H1 (cell line): ENCODE measurements at regions not wholly inside any gene's neighbourhood (a gene's known extent, or its start where the extent isn't known, plus 50 kb on each side); places are given as distances from the start of the nearest gene placed in this dataset.
A peak's percentile ranks its signal among the peaks of the same experiment; 100 is the strongest.

Source experiments
- CTCF ChIA-PET: fragments of 300-600 bp; sonication (Branson Sonifier 250); formaldehyde crosslinking; loops from one replicate; lab custom pipeline; 2021; ENCODE audit not compliant: partially characterized antibody; lab: Charles Lee
- POLR2A ChIA-PET: fragments of 300-600 bp; sonication (Branson Sonifier 250); formaldehyde crosslinking; loops from one replicate; lab custom pipeline; 2021; ENCODE audit warnings: inconsistent platforms; ENCODE audit not compliant: partially characterized antibody; lab: Charles Lee
- DNase-seq, 2 experiments: peaks; one replicate each; pipeline versions ENCODE4 v3.0.0 to v3.0.0-alpha.2; 2010 to 2022; ENCODE audit warnings: low spot score in 2 of 2, low read depth in 1 of 2, mixed read lengths in 1 of 2
- FAIRE-seq: peaks from 2 replicates; lab custom pipeline; 2011; peaks lifted over from hg19 to GRCh38; lab: Jason Lieb, UNC
- H2AFZ ChIP-seq: 2 replicates; pipeline ENCODE4 v1.8.1; 2012; ENCODE audit warnings: low read length, inconsistent platforms
- H2AK5ac ChIP-seq: 2 replicates; pipeline ENCODE4 v1.6.1; 2013; ENCODE audit warnings: low read depth, low read length
- H2BK120ac ChIP-seq: replicated peaks from 2 replicates; pipeline ENCODE3; 2013; ENCODE audit warnings: low read depth, low read length, inconsistent platforms
- H2BK12ac ChIP-seq: 2 replicates; pipeline ENCODE4 v1.6.1; 2013; ENCODE audit warnings: low read depth, low read length
- H2BK15ac ChIP-seq: 2 replicates; pipeline ENCODE4 v1.6.1; 2013; ENCODE audit warnings: low read length
- H2BK20ac ChIP-seq: 2 replicates; pipeline ENCODE4 v1.6.1; 2013; ENCODE audit warnings: low read length
- H2BK5ac ChIP-seq: 2 replicates; pipeline ENCODE4 v1.6.1; 2013; ENCODE audit warnings: low read depth, low read length
- H3K14ac ChIP-seq: 2 replicates; pipeline ENCODE4 v1.6.1; 2013; ENCODE audit warnings: inconsistent platforms; ENCODE audit not compliant: insufficient read length
- H3K18ac ChIP-seq: 2 replicates; pipeline ENCODE4 v1.6.1; 2013; ENCODE audit warnings: low read length; ENCODE audit errors: extremely low read depth
- H3K23ac ChIP-seq: 2 replicates; pipeline ENCODE4 v1.6.1; 2013; ENCODE audit warnings: inconsistent platforms; ENCODE audit not compliant: insufficient read length
- H3K23me2 ChIP-seq: 2 replicates; pipeline ENCODE4 v1.6.1; 2013; ENCODE audit warnings: low read depth, low read length
- H3K27ac ChIP-seq: 2 replicates; pipeline ENCODE4 v1.6.1; 2011; ENCODE audit warnings: low read depth, low read length, inconsistent platforms
- H3K27me3 ChIP-seq, 4 experiments: replicated peaks in 1 of 4; 1 replicate in 1 of 4; 2 replicates in 3 of 4; pipeline versions ENCODE4 v1.6.1 to v1.8.1; 2011 to 2013; ENCODE audit warnings: low read length in 3 of 4, mild to moderate bottlenecking in 3 of 4, inconsistent platforms in 2 of 4, mixed read lengths in 2 of 4, moderate library complexity in 1 of 4; ENCODE audit not compliant: control insufficient read depth in 3 of 4, insufficient read depth in 3 of 4; ENCODE audit errors: extremely low read depth in 1 of 4
- H3K36me3 ChIP-seq, 4 experiments: 2 replicates each; pipeline versions ENCODE4 v1.6.1 to v1.8.1; 2011 to 2013; ENCODE audit warnings: mild to moderate bottlenecking in 4 of 4, low read length in 3 of 4, moderate library complexity in 2 of 4, control low read depth in 1 of 4, inconsistent platforms in 1 of 4; ENCODE audit not compliant: insufficient read depth in 4 of 4, control insufficient read depth in 2 of 4
- H3K4ac ChIP-seq: replicated peaks from 2 replicates; pipeline ENCODE3; 2013; ENCODE audit warnings: low read length, low read depth, mixed read lengths, inconsistent platforms; ENCODE audit not compliant: insufficient read length
- H3K4me1 ChIP-seq, 4 experiments: replicated peaks in 1 of 4; 1 replicate in 1 of 4; 2 replicates in 3 of 4; pipeline versions ENCODE4 v1.6.1 to v1.8.1; 2011 to 2013; ENCODE audit warnings: low read length in 3 of 4, inconsistent platforms in 2 of 4, mixed read lengths in 1 of 4; ENCODE audit not compliant: insufficient read depth in 4 of 4, control insufficient read depth in 3 of 4
- H3K4me2 ChIP-seq, 2 experiments: 2 replicates each; pipeline versions ENCODE4 v1.6.1 to v1.8.1; 2011 to 2013; ENCODE audit warnings: low read depth in 2 of 2, low read length in 2 of 2, control low read depth in 1 of 2, inconsistent platforms in 1 of 2, mild to moderate bottlenecking in 1 of 2; ENCODE audit not compliant: insufficient read depth in 1 of 2
- H3K4me3 ChIP-seq, 4 experiments: fragments of 200-600, 300-600 bp in 1 of 4; sonication (generic), shearing (Covaris generic), sonication (Bioruptor Twin) in 1 of 4; 2 replicates each; pipeline versions ENCODE4 v1.5.1 to v1.8.1; 2011 to 2016; ENCODE audit warnings: low read length in 4 of 4, low read depth in 3 of 4, control low read depth in 2 of 4, inconsistent platforms in 2 of 4, mild to moderate bottlenecking in 2 of 4, mixed read lengths in 1 of 4, moderate library complexity in 1 of 4; ENCODE audit not compliant: insufficient read depth in 2 of 4; ENCODE audit errors: extremely low read depth in 1 of 4
- H3K56ac ChIP-seq: replicated peaks from 2 replicates; pipeline ENCODE3; 2013; ENCODE audit warnings: low read depth, mild to moderate bottlenecking, mixed read lengths, low read length, inconsistent platforms; ENCODE audit not compliant: insufficient read length
- H3K79me1 ChIP-seq: 2 replicates; pipeline ENCODE4 v1.6.1; 2013; ENCODE audit warnings: low read depth, low read length, control low read depth
- H3K79me2 ChIP-seq, 2 experiments: 2 replicates each; pipeline versions ENCODE4 v1.6.1 to v1.8.1; 2012 to 2013; ENCODE audit warnings: low read length in 2 of 2, mild to moderate bottlenecking in 2 of 2, inconsistent platforms in 1 of 2; ENCODE audit not compliant: insufficient read depth in 2 of 2, control insufficient read depth in 1 of 2
- H3K9ac ChIP-seq, 4 experiments: replicated peaks in 1 of 4; 1 replicate in 1 of 4; 2 replicates in 3 of 4; pipeline versions ENCODE4 v1.6.1 to v1.8.1; 2011 to 2013; ENCODE audit warnings: low read depth in 3 of 4, low read length in 3 of 4, control low read depth in 2 of 4, mild to moderate bottlenecking in 2 of 4, moderate library complexity in 2 of 4, inconsistent platforms in 1 of 4; ENCODE audit errors: extremely low read depth in 1 of 4
- H3K9me3 ChIP-seq, 2 experiments: 2 replicates each; pipeline versions ENCODE4 v1.6.1 to v1.8.1; 2012 to 2013; ENCODE audit warnings: mild to moderate bottlenecking in 2 of 2, moderate library complexity in 2 of 2, control low read depth in 1 of 2, inconsistent platforms in 1 of 2, low read depth in 1 of 2, low read length in 1 of 2, mixed read lengths in 1 of 2; ENCODE audit not compliant: insufficient read depth in 2 of 2
- H4K20me1 ChIP-seq, 2 experiments: replicated peaks in 1 of 2; 2 replicates each; pipeline versions ENCODE3 to v1.8.1; 2011 to 2013; ENCODE audit warnings: inconsistent platforms in 2 of 2, low read length in 2 of 2, mild to moderate bottlenecking in 1 of 2; ENCODE audit not compliant: insufficient read depth in 2 of 2, control insufficient read depth in 1 of 2
- H4K5ac ChIP-seq: 2 replicates; pipeline ENCODE4 v1.6.1; 2013; ENCODE audit warnings: low read length, low read depth, mixed read lengths, inconsistent platforms; ENCODE audit not compliant: insufficient read length
- H4K8ac ChIP-seq: 2 replicates; pipeline ENCODE4 v1.8.0; 2013; ENCODE audit warnings: mild to moderate bottlenecking, moderate library complexity, low read length, inconsistent platforms; ENCODE audit not compliant: insufficient read depth; ENCODE audit errors: extremely low read depth
- H4K91ac ChIP-seq: replicated peaks from 2 replicates; pipeline ENCODE3; 2013; ENCODE audit warnings: low read length, mixed read lengths, inconsistent platforms; ENCODE audit not compliant: insufficient read length
- ASH2L ChIP-seq: fragments of 200-600, 300-600 bp; sonication (generic); IDR thresholded peaks from one replicate; pipeline ENCODE4 v1.7.1; 2017; ENCODE audit warnings: low read length
- CBX5 ChIP-seq: fragments of 300-800, 300-1000 bp; sonication (generic); IDR thresholded peaks from 2 replicates; pipeline ENCODE4 v1.7.1; 2016; ENCODE audit warnings: antibody characterized with exemption, low read length, low read depth
- FOSL1 ChIP-seq: IDR thresholded peaks from 2 replicates; pipeline ENCODE4 v1.6.1; 2011; ENCODE audit warnings: mild to moderate bottlenecking, low read depth, low read length, moderate library complexity; ENCODE audit not compliant: insufficient read depth
- KDM1A ChIP-seq: fragments of 200-600, 300-600 bp; sonication (generic); IDR thresholded peaks from 2 replicates; pipeline ENCODE4 v1.7.1; 2016; ENCODE audit warnings: mild to moderate bottlenecking, low read length, borderline replicate concordance
- MAX ChIP-seq: IDR thresholded peaks from 2 replicates; pipeline ENCODE4 v1.6.1; 2012; ENCODE audit warnings: inconsistent platforms
- POU5F1 ChIP-seq: IDR thresholded peaks from 2 replicates; pipeline ENCODE4 v1.6.1; 2011; ENCODE audit warnings: low read depth, mild to moderate bottlenecking, low read length, moderate library complexity
- RBBP5 ChIP-seq: IDR thresholded peaks from 2 replicates; pipeline ENCODE4 v1.7.1; 2012; ENCODE audit warnings: low read depth, mild to moderate bottlenecking, inconsistent platforms, low read length, moderate library complexity, borderline replicate concordance
- WGBS, 2 experiments: shearing (Covaris generic) in 1 of 2; methylation state at CpG; one replicate each; pipeline versions ENCODE4 v1.1.6 to v1.1.7; 2013 to 2015; ENCODE audit warnings: low lambda C conversion rate in 2 of 2, mixed read lengths in 2 of 2, inconsistent platforms in 1 of 2, low coverage in 1 of 2, missing lambda C conversion rate in 1 of 2; ENCODE audit not compliant: insufficient replicate concordance in 2 of 2, insufficient coverage in 1 of 2, insufficient read length in 1 of 2; ENCODE audit errors: extremely low coverage in 1 of 2, missing lambda C conversion rate in 1 of 2; 5-methylcytosine and 5-hydroxymethylcytosine counted together

- no peak overlapping the region for H2AK5ac ChIP-seq
- no peak overlapping the region for H3K9ac ChIP-seq
- no peaks in the 10 kb centered on the region for H3K36me3 ChIP-seq
- H2BK20ac ChIP-seq: no peak overlapping the region
- no peaks in the 10 kb centered on the region for H3K79me2 ChIP-seq
- H3K23me2 ChIP-seq: no peaks in the 10 kb centered on the region
- no peak overlapping the region for H2BK120ac ChIP-seq
- no peak overlapping the region for H4K91ac ChIP-seq
- no peak overlapping the region for H3K56ac ChIP-seq
- H3K4ac ChIP-seq: no peak overlapping the region
- H3K23ac ChIP-seq: no peak overlapping the region
- no peak overlapping the region for H2BK12ac ChIP-seq
- no peak overlapping the region for H3K14ac ChIP-seq
- FAIRE-seq (no peak), DNase-seq (no peak)
- H2BK15ac ChIP-seq: no peak overlapping the region
- H4K8ac ChIP-seq: no peak overlapping the region
- CTCF ChIA-PET: no interaction called here
- H3K79me1 ChIP-seq: no peaks in the 10 kb centered on the region
- 88% methylated on average over 5 of the region's 5 CpGs; no CpG with 5 or more reads in 1 of the 2 experiments for WGBS, 2 experiments
- no peak overlapping the region for H3K18ac ChIP-seq
- H3K27me3 ChIP-seq: no peaks in the 10 kb centered on the region
- no peak overlapping the region for H3K4me3 ChIP-seq
- TF ChIP-seq RBBP5 (no peak), KDM1A (peak; percentile 55; the same call in 1 of the 2 replicates), FOSL1 (no peak), POU5F1 (no peak), ASH2L (no peak), MAX (no peak), CBX5 (no peak)
- H2BK5ac ChIP-seq: no peak overlapping the region
- H3K4me1 ChIP-seq: no peaks in the 10 kb centered on the region
- H2AFZ ChIP-seq: no peak overlapping the region
- no peaks in the 10 kb centered on the region for H3K9me3 ChIP-seq
- POLR2A ChIA-PET: no interaction called here
- H4K20me1 ChIP-seq: no peaks in the 10 kb centered on the region
- H3K27ac ChIP-seq: no peak overlapping the region
- no peak overlapping the region for H4K5ac ChIP-seq
- H3K4me2 ChIP-seq: no peak overlapping the region
Observed at GRCh38 chr3:147471741-147472140, 62.6 kb downstream of the ZIC1 start.
